ENCODE measurements at regions not wholly inside any gene's neighbourhood (a gene's known extent, or its start where the extent isn't known, plus 50 kb on each side); places are given as distances from the start of the nearest gene placed in this dataset.

GRCh38 chr5:63456279-63456678 lies 506.0 kb downstream of the HTR1A start:
- TF ChIP-seq POLR2A (IDR thresholded peaks at IDR 0.05), result no peak
- TF ChIP-seq CTCF (IDR thresholded peaks at IDR 0.05), result no peak
